H9 (cell line): ENCODE measurements at regions not wholly inside any gene's neighbourhood (a gene's known extent, or its start where the extent isn't known, plus 50 kb on each side); places are given as distances from the start of the nearest gene placed in this dataset.

Experiments
- DNase-seq: peaks from one replicate; pipeline ENCODE4 v3.0.0-alpha.2; 2017
- H2AFZ ChIP-seq: one replicate; pipeline ENCODE4 v1.6.1; 2013; ENCODE audit warnings: mild to moderate bottlenecking, low read length, control low read depth, moderate library complexity
- H2AK5ac ChIP-seq: 2 replicates; pipeline ENCODE4 v1.6.1; 2013; ENCODE audit warnings: low read length, control low read depth, mixed read lengths; ENCODE audit not compliant: insufficient read length
- H2BK120ac ChIP-seq: one replicate; pipeline ENCODE4 v1.6.1; 2013; ENCODE audit warnings: low read depth, mild to moderate bottlenecking, low read length, control low read depth, inconsistent platforms; ENCODE audit not compliant: poor library complexity, severe bottlenecking
- H2BK12ac ChIP-seq: 2 replicates; pipeline ENCODE4 v1.6.1; 2013; ENCODE audit warnings: low read length, control low read depth, mixed read lengths, low read depth; ENCODE audit not compliant: insufficient read length
- H2BK15ac ChIP-seq: 2 replicates; pipeline ENCODE4 v1.6.1; 2013; ENCODE audit warnings: low read depth, low read length, control low read depth
- H2BK20ac ChIP-seq: one replicate; pipeline ENCODE4 v1.6.1; 2013; ENCODE audit warnings: low read depth, mild to moderate bottlenecking, low read length, control low read depth, inconsistent platforms; ENCODE audit not compliant: poor library complexity, severe bottlenecking
- H2BK5ac ChIP-seq: 2 replicates; pipeline ENCODE4 v1.6.1; 2013; ENCODE audit warnings: low read length, control low read depth, mixed read lengths; ENCODE audit not compliant: insufficient read length
- H3K14ac ChIP-seq: 2 replicates; pipeline ENCODE4 v1.6.1; 2013; ENCODE audit warnings: low read length, control low read depth; ENCODE audit not compliant: insufficient read depth
- H3K18ac ChIP-seq: 2 replicates; pipeline ENCODE4 v1.6.1; 2013; ENCODE audit warnings: low read depth, mild to moderate bottlenecking, mixed read lengths, low read length, control low read depth; ENCODE audit not compliant: insufficient read length
- H3K23ac ChIP-seq: 2 replicates; pipeline ENCODE4 v1.6.1; 2013; ENCODE audit warnings: low read length, control low read depth, mixed read lengths, low read depth; ENCODE audit not compliant: insufficient read length
- H3K23me2 ChIP-seq: 2 replicates; pipeline ENCODE4 v1.6.1; 2013; ENCODE audit warnings: low read depth, mild to moderate bottlenecking, mixed read lengths, low read length, control low read depth; ENCODE audit not compliant: insufficient read length, poor library complexity, severe bottlenecking
- H3K27ac ChIP-seq: 2 replicates; pipeline ENCODE4 v1.5.1; 2013; ENCODE audit warnings: low read length, control low read depth, mixed read lengths, low read depth; ENCODE audit not compliant: insufficient read length
- H3K27me3 ChIP-seq: 2 replicates; pipeline ENCODE4 v1.6.1; 2013; ENCODE audit warnings: low read length, control low read depth, inconsistent platforms; ENCODE audit not compliant: insufficient read depth
- H3K4ac ChIP-seq: 2 replicates; pipeline ENCODE4 v1.6.1; 2013; ENCODE audit warnings: low read depth, mild to moderate bottlenecking, control low read depth, inconsistent platforms, low read length, moderate library complexity
- H3K4me1 ChIP-seq: 2 replicates; pipeline ENCODE4 v1.6.1; 2013; ENCODE audit warnings: low read length, control low read depth, inconsistent platforms; ENCODE audit not compliant: insufficient read depth
- H3K4me2 ChIP-seq: 2 replicates; pipeline ENCODE4 v1.6.1; 2013; ENCODE audit warnings: low read length, control low read depth, mixed read lengths; ENCODE audit not compliant: insufficient read length, insufficient read depth
- H3K56ac ChIP-seq: 2 replicates; pipeline ENCODE4 v1.6.1; 2013; ENCODE audit warnings: low read depth, mild to moderate bottlenecking, mixed read lengths, low read length, control low read depth; ENCODE audit not compliant: insufficient read length
- H3K79me1 ChIP-seq: 2 replicates; pipeline ENCODE4 v1.6.1; 2013; ENCODE audit warnings: low read depth, mild to moderate bottlenecking, moderate library complexity, low read length, control low read depth, inconsistent platforms; ENCODE audit not compliant: insufficient read depth, poor library complexity, severe bottlenecking
- H3K79me2 ChIP-seq: 2 replicates; pipeline ENCODE4 v1.6.1; 2013; ENCODE audit warnings: low read length, control low read depth, inconsistent platforms; ENCODE audit not compliant: insufficient read depth
- H3K9ac ChIP-seq: 2 replicates; pipeline ENCODE4 v1.6.1; 2013; ENCODE audit warnings: low read length, control low read depth, mixed read lengths; ENCODE audit not compliant: insufficient read length; ENCODE audit errors: extremely low read depth
- H3K9me3 ChIP-seq: one replicate; pipeline ENCODE4 v1.6.1; 2013; ENCODE audit warnings: low read depth, low read length, inconsistent platforms; ENCODE audit not compliant: control insufficient read depth
- H3T11ph ChIP-seq: one replicate; pipeline ENCODE4 v1.6.1; 2013; ENCODE audit warnings: mild to moderate bottlenecking, low read length, control low read depth, inconsistent platforms
- H4K20me1 ChIP-seq: one replicate; pipeline ENCODE4 v1.6.1; 2013; ENCODE audit not compliant: control insufficient read depth, insufficient read length, insufficient read depth
- H4K5ac ChIP-seq: 2 replicates; pipeline ENCODE4 v1.6.1; 2013; ENCODE audit warnings: low read depth, mild to moderate bottlenecking, mixed read lengths, low read length, control low read depth; ENCODE audit not compliant: insufficient read length
- H4K8ac ChIP-seq: replicated peaks from 2 replicates; pipeline ENCODE4 v1.6.1; 2013; ENCODE audit warnings: low read length, control low read depth, mixed read lengths, low read depth; ENCODE audit not compliant: insufficient read length
- H4K91ac ChIP-seq: 2 replicates; pipeline ENCODE4 v1.6.1; 2013; ENCODE audit warnings: low read depth, mild to moderate bottlenecking, moderate library complexity, mixed read lengths, low read length, control low read depth; ENCODE audit not compliant: insufficient read length
- H3K27ac Mint-ChIP-seq, 3 experiments: 2 replicates in 2 of 3; 3 replicates in 1 of 3; pipeline ENCODE4 v1.8.0; 2020 to 2021; ENCODE audit warnings: mixed read lengths in 3 of 3, mild to moderate bottlenecking in 1 of 3, moderate library complexity in 1 of 3
- H3K27me3 Mint-ChIP-seq: 2 replicates; pipeline ENCODE4 v1.8.0; 2021; ENCODE audit warnings: low read depth, mild to moderate bottlenecking, moderate library complexity, mixed read lengths
- H3K36me3 Mint-ChIP-seq, 3 experiments: 2 replicates in 2 of 3; 3 replicates in 1 of 3; pipeline ENCODE4 v1.8.0; 2020 to 2021; ENCODE audit warnings: low read depth in 3 of 3, mixed read lengths in 3 of 3; ENCODE audit not compliant: insufficient read depth in 1 of 3
- H3K4me1 Mint-ChIP-seq, 2 experiments: 2 replicates each; pipeline ENCODE4 v1.8.0; 2020; ENCODE audit warnings: mixed read lengths in 2 of 2
- H3K4me3 Mint-ChIP-seq, 2 experiments: 2 replicates in 1 of 2; 3 replicates in 1 of 2; pipeline ENCODE4 v1.8.0; 2020 to 2021; ENCODE audit warnings: mild to moderate bottlenecking in 2 of 2, mixed read lengths in 2 of 2, moderate library complexity in 1 of 2
- H3K9me3 Mint-ChIP-seq, 2 experiments: 2 replicates in 1 of 2; 3 replicates in 1 of 2; pipeline ENCODE4 v1.8.0; 2020; ENCODE audit warnings: mild to moderate bottlenecking in 2 of 2, mixed read lengths in 2 of 2, moderate library complexity in 1 of 2
- TF ChIP-seq, protein P1 (sequence below): fragments of 200-600 bp; sonication (generic); conservative IDR thresholded peaks from 3 replicates; pipeline ENCODE4 v1.8.0; 2021; ENCODE audit warnings: antibody characterized with exemption, mild to moderate bottlenecking

DNA sequence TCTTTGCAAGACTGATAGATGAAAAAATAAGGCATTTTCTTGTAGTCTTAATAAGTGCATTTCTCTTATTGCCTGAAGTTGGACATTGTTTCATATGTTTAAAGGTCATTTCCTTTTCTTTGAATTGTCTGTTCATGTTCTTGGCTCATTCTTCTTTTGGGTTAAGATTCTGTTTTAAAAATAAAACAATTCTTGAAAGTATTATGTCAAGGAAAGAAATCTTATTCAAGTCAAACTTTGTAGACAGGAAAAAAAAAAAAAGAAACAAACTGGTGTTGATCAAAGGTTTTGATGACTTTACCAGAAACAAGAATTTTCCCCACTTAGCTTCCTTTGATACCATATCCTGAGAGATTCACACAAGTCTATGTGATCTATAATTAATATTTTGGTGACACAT lies 132.9 kb upstream of the AADACL2 start:
- H3K27me3 ChIP-seq: no peaks in the 10 kb centered on the region
- H3K27ac Mint-ChIP-seq: no peak overlapping the region
- no peak overlapping the region for H3K4me3 Mint-ChIP-seq
- no peak overlapping the region for H3K4ac ChIP-seq
- no peaks in the 10 kb centered on the region for H3K9me3 Mint-ChIP-seq
- no peak overlapping the region for H2BK12ac ChIP-seq
- no peak overlapping the region for H3K4me2 ChIP-seq
- H3K56ac ChIP-seq: no peak overlapping the region
- no peaks in the 10 kb centered on the region for H3K27me3 Mint-ChIP-seq
- H4K20me1 ChIP-seq: no peaks in the 10 kb centered on the region
- H3K36me3 Mint-ChIP-seq: no peaks in the 10 kb centered on the region
- H3K14ac ChIP-seq: no peak overlapping the region
- H2AFZ ChIP-seq: no peak overlapping the region
- no peak overlapping the region for H2BK20ac ChIP-seq
- H3K79me2 ChIP-seq: no peaks in the 10 kb centered on the region
- no peak overlapping the region for H2BK120ac ChIP-seq
- H3K9me3 ChIP-seq: no peaks in the 10 kb centered on the region
- no peak overlapping the region for H4K5ac ChIP-seq
- no peak overlapping the region for H2AK5ac ChIP-seq
- no peak overlapping the region for H3K27ac ChIP-seq
- TF ChIP-seq, protein P1, sequence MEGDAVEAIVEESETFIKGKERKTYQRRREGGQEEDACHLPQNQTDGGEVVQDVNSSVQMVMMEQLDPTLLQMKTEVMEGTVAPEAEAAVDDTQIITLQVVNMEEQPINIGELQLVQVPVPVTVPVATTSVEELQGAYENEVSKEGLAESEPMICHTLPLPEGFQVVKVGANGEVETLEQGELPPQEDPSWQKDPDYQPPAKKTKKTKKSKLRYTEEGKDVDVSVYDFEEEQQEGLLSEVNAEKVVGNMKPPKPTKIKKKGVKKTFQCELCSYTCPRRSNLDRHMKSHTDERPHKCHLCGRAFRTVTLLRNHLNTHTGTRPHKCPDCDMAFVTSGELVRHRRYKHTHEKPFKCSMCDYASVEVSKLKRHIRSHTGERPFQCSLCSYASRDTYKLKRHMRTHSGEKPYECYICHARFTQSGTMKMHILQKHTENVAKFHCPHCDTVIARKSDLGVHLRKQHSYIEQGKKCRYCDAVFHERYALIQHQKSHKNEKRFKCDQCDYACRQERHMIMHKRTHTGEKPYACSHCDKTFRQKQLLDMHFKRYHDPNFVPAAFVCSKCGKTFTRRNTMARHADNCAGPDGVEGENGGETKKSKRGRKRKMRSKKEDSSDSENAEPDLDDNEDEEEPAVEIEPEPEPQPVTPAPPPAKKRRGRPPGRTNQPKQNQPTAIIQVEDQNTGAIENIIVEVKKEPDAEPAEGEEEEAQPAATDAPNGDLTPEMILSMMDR: no peak
- no peak overlapping the region for H3K18ac ChIP-seq
- H3K23me2 ChIP-seq: no peaks in the 10 kb centered on the region
- no peak overlapping the region for H3K9ac ChIP-seq
- H3K4me1 ChIP-seq: no peaks in the 10 kb centered on the region
- H3K4me1 Mint-ChIP-seq: peaks cover 7% of the 10 kb centered on the region in 2 experiments
- H3K23ac ChIP-seq: no peak overlapping the region
- no peaks in the 10 kb centered on the region for H3K79me1 ChIP-seq
- no peak overlapping the region for H2BK15ac ChIP-seq
- H2BK5ac ChIP-seq: no peak overlapping the region
- H4K8ac ChIP-seq: no peak overlapping the region
- H3T11ph ChIP-seq: no peak overlapping the region
- H4K91ac ChIP-seq: no peak overlapping the region
- no peak for DNase-seq
